Gastrocnemius medialis (tissue), 4 donors: ENCODE measurements at regions not wholly inside any gene's neighbourhood (a gene's known extent, or its start where the extent isn't known, plus 50 kb on each side); places are given as distances from the start of the nearest gene placed in this dataset.

ENCODE experiments used
- CTCF ChIP-seq, 5 experiments: fragments of 450-650 bp in 3 of 5; fragments of 200-600 bp in 2 of 5; sonication (generic) in 2 of 5; IDR thresholded peaks in 4 of 5; conservative IDR thresholded peaks in 1 of 5; 1 replicate in 4 of 5; 2 replicates in 1 of 5; pipeline ENCODE4 v1.5.1; 2016 to 2019; ENCODE audit warnings: antibody characterized with exemption in 5 of 5, mild to moderate bottlenecking in 3 of 5, moderate library complexity in 3 of 5
- POLR2A ChIP-seq, 2 donors: fragments of 450-650 bp; IDR thresholded peaks; one replicate each; pipeline ENCODE4 v1.6.1; 2017; ENCODE audit warnings: antibody characterized with exemption in 2 of 2, mild to moderate bottlenecking in 2 of 2, moderate library complexity in 2 of 2

GRCh38 chr16:77090062-77090461 is 100.9 kb upstream of the MON1B start:
- TF ChIP-seq CTCF (IDR thresholded peaks at IDR 0.05 in 4 of 5, conservative IDR thresholded peaks at IDR 0.05 in 1 of 5) (no peak), POLR2A (IDR thresholded peaks at IDR 0.05) (no peak)
